ENCODE measurements at regions not wholly inside any gene's neighbourhood (a gene's known extent, or its start where the extent isn't known, plus 50 kb on each side); places are given as distances from the start of the nearest gene placed in this dataset.
"Not testable (repeated sequence)": the region's sequence is repeated elsewhere in the genome, so short reads cannot be mapped to it uniquely, and the experiment has no call there.

DNA sequence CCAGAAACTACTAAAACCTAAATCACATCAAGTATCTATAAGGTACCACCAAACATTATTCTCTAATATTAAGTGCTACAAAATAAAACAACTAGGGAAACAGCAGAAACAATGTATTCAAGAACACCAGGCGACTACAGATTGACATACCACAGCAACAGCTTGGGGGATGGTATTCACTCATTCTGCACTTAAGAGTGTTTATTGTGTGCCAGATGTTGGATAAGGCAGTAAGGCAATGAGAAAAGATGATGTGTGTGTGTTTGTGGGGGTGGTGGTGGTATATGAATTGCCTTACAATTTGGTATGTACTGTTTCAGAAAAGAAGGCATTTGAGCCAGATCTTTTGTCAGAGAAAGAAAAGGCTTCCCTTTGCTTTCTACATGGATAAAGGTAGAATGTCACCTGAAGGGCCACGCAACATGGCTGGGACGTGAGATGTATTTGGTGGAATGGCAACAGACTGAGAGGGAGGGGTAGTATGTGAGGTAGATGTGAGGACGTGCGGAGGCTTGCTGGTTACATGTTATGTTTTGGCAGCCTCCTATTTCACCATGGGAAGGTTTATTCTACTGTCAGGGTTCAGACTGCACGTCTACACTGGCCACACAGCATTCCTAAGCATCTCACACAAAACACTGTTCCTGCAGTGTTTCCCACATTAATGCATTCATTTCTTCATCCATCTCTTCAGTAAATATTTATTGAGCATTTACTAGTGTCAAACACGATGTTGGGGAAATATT lies 300.7 kb downstream of the KLF12 start:
- no peak for DNase-seq

DNA sequence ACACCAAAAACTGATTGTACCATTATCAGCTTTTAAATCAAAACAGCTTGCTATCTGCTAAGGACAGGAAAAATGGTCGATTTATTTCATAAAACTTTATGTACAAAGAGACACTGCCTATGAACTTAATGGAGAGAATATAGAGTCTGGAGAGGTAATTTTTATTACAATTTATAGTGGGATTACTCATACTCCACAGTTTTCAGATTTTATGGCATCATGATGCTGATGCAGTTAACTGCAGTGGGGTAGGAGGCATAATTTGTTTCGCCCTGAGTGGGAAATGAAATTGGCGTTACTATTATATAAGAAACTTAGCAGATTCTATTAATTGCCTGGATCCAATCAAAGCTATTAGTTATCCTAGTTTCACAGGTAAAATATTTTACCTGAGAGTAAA lies 301.4 kb downstream of the KLF12 start:
- no peak for DNase-seq

DNA sequence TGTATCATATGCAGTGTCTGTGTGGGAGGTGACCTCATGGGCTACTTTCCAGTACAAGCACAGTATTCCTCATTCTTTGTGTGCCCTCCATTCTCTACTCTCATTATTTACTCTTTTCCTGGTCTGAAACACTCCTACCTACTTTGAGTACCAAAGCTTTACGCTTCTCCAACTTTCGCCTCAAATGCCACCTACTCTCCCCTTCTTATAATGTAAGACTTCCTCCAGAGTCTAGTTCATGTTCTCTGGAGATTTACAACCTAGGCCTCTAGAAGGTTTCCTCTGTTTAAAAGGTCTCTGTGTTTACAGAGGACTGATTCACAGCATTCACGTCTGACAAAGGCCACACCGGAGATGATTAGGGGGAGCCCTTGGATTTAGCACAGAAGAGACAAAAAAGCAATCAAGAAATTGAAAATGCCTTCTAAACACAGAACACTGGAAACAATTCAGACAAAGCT lies 302.0 kb downstream of the KLF12 start:
- no peak for DNase-seq

DNA sequence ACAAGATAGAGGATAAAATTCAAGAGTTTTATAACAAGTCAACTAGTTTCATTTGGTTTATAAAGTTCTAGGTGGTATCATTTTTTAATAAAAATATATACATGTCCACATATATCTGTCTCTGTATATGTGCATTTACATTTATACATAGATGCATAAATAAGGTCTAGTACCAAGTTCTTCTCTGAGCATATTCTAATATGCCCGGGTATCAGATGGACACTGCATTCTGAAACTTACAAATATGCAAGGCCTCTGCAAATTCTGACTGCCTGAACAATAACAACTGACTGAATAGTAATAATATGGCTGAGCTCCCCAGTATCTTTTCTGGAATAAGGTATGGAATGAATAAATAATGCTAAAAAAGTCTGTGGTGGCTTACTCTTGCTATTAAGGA lies 304.8 kb downstream of the KLF12 start:
- DNase-seq = no peak

DNA sequence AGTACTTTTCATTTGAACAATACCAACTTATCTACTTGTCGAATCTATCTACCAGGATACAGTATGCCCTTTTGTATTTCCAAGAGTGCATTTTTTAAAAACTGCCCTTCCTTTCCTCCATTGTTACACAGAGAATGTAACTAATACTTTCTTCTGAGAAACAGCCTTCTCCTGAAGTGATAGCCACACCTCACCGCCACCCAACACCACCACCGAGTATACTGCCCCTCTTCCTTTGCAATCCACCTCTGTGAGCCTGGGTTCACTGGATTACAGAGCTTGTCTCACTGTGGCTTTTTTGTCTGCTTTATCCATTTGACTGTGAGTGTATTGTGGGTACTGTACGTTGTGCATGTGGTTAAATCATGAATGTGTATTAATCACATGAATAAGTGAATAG lies 305.4 kb downstream of the KLF12 start:
- no peak for DNase-seq

DNA sequence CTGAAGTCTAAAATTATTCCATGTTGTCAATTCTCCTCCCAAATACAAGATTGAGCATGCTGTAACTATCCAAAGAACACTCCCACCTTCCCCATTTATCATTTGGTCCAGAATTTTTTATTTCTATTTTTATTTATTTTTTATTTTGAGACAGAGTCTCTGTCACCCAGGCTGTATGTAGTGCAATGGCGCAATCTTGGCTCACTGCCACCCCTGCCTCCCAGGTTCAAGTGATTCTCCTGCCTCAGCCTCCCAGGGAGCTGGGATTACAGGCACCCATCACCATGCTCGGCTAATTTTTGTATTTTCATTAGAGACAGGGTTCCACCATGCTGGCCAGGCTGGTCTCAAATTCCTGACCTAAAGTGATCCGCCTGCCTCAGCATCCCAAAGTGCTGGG lies 306.8 kb downstream of the KLF12 start:
- no peak for DNase-seq

DNA sequence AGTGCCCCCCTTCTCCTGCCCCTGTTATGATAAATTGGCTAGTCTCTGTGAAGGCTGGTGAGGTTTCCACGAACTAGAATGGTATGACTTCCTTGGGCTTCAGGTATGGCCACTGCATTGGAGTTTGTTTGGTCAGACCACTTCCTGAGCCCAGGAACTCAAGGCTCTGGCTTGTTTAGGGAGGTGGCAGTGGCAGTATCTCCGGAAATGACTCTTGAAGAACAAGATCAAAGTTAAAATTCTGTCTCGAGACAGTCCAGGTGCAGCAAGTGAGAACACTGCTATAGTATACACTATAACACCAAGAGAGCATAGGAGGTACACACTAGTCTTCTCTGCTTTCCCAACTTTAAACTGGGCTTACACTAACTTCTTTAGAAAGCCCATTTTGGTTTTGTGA lies 309.1 kb downstream of the KLF12 start:
- no peak for DNase-seq

DNA sequence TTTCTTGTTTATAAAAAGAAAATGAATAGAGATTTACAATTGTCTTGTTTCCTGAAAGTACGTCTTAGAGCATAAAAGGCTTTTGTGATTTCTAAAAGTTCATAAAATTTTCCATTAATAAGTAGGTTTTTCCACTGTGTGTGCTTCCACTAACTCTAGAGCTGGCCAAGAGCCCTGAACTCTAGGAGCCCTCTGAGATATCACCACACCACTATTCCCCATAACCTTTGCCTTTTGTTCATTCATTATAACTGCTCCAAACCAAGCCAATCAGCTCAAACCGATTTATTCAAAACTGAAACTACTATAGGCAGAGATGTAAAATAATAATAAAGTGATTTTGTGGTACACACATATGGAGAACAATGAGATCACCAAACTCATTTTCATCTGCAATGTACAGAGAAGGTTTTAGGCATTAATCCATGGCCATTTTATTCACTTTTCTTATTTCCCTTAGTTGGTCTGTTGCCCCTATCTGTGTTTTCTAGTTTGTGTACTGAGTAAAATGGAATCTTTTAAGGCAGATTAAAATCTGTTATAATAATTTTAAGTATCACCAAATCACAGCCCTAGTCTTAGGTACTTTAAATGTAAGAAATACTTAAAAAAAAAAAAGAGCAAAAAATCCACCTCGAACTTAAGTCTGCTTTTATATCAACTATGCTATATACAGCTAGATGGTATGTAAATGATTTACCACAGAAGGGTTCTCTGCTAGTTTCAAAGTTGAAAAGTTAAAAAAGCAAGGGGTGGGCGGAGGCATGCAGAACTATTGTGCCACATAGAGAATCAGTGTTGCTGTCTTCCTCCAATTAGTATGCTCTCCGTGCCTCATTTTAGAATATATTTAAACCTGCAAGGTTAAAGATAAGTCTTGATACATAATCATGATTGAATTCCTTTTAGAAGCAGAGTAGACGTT lies 311.3 kb downstream of the KLF12 start:
- DNase-seq = no peak

DNA sequence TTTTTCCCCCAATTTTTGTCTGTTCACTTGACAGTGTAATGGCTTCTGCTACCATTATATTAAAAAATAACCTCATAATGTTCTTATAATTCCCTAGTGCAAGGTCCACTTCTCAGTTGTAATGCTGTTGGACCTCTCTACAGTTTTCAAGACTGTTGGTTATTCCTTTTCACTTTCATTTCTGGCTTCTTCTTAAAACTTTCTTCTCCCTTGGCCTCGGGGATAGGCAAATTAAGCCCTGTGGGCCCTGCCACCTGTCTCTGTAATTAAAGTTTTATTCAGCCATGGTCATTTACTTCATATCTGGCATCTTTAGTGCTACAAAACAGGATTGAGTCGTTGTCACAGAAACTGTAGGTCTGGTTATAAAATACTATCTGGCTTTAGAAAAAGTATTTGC lies 313.5 kb downstream of the KLF12 start:
- no peak for DNase-seq

DNA sequence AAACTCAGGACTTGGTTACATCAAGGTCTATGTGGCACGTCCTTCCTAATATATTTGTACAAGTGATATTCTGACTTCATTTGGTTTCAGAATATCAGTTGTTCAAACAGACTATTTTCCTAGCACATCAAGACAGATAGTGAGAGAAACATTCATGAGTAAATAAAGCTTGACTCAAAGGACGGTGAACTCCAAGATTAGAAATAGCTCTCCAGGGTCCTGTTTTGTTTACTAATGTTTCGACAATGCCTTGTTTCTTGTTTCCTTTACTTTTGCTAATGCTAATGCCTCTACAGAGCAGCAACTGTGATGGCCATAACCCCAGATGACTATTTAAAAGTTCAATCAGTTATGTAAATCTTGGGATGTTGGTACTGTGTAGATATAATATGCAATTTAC lies 313.9 kb downstream of the KLF12 start:
- no peak for DNase-seq

DNA sequence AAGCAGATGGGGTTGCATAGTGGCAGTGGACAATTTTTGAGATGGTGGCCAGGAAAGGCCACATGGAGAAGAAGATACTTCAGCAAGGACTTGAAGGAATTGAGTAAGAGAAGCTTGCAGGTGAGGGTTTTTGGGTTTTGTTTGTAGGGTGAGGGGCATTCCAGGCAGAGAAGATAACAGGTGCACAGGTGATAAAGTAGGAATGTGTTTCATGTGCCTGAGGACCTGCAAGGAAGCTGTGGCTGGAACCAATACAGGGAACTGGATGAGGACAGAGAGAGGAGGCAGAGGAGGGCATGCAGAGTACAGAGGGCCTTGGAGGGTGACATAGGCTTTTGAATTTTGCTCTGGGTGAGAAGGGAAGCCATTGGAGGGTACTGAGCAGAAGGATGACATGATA lies 314.5 kb downstream of the KLF12 start:
- DNase-seq = no peak

DNA sequence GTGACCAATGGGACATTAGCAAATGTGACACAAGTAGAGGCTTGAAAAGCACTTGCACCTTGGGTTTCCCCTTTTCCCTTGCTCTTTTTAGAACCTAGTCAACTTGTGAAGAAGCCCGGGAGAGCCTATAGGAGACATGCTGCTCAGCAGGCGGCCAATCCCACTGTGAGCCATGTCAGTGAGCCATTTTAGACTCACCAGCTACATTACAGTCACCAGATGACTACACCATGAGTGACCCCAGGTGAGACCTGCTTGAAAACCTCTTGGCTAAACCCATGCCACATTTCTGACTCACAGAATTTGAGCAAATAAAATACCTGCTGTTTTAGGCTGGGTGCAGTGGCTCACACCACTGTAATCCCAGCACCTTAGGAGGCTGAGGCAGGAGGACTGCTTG lies 317.5 kb downstream of the KLF12 start:
- no peak for DNase-seq

DNA sequence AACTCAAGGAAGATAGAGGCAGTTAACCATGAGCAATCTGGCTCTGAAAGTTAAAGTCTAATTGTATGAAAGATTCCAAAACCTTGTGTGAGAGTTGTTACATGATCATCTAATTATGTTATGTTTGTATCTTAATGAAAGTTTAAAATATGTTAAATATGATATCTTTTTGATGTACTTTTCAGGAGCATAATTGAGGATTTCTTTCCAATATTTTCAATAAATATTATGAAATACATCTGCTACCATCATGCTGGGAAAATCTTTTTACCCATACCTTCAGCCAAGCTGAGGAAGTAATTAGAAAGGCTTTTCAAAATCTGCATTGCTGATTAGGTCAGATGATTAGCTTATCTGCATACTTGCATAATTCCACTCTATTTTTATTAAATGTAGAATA lies 318.4 kb downstream of the KLF12 start:
- DNase-seq = no peak

DNA sequence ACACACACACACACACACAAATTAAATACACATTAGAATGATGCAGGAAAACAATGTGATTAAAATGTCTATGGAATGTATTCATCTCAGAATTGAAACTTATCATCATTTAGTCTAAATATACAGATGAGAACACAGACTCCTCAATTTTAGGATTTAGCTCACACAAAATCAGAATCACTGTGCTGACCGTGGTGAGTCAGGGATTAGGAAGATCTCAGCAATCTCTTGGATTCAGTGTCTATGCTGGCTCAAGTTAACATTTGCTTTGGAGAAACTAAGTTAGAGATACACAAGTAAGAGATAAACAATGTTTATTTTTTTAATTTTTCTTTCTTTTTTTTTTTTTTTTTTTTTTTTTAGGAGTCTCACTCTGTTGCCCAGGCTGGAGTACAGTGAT lies 323.6 kb downstream of the KLF12 start:
- DNase-seq = no peak

DNA sequence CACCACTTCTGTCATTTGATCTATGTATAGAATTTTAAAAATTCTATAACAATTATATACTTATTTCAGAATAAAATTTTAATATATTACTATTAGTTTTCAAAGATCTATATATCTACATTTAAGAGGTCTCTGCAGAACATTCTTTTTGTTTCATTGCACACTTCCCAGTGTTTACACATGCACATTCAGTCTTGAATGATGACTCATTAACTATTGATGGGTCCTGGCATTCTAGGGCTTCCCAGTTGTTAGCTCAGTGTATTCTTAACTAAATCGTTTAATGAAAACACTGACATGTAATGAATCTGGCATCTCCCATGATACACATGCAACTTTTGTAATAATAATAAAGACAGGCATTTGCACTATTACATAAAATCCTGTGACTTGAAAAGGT lies 324.6 kb downstream of the KLF12 start:
- no peak for DNase-seq

DNA sequence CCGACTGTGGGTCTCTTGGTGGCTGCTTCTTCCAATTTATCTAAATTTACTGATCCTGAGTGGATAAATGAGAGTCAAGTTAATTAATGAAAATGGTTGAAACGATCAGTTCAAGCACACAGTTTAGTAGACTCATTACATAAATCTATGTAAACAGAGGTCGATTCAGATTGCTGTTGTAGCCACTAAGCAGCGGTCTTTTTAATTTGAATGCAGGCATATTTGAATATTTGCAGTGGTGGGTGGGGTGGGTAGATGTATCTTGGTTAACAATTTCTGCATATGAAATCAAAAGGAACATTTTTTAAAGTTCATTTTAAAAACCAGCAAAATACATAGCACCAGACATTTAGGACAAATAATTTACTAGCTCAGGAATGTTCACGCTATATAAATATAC lies 325.9 kb downstream of the KLF12 start:
- DNase-seq = no peak

DNA sequence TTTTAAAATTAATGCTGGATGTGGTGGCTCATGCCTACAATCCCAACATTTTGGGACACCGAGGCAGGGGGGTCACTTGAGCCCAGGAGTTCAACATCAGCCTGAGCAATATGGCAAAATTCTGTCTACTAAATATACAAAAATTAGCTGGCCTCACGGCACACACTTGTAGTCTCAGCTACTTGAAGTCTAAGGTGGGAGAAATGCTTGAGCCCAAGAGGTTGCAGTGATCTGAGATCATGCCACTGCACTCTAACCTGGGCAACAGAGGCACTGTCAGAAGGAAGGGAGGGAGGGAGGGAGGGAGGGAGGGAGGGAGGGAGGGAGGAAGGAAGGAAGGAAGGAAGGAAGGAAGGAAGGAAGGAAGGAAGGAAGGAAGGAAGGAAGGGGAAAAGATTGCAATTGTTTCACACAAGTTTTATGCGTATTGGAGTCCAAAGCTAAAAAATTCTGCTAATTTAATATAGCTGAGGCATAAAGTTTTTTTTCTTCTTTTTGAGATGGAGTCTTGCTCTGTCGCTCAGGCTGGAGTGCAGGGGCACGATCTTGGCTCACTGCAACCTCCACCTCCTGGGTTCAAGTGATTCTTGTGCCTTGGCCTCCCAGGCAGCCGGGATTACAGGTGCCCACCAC lies 328.8 kb downstream of the KLF12 start:
- not testable (repeated sequence) for DNase-seq

DNA sequence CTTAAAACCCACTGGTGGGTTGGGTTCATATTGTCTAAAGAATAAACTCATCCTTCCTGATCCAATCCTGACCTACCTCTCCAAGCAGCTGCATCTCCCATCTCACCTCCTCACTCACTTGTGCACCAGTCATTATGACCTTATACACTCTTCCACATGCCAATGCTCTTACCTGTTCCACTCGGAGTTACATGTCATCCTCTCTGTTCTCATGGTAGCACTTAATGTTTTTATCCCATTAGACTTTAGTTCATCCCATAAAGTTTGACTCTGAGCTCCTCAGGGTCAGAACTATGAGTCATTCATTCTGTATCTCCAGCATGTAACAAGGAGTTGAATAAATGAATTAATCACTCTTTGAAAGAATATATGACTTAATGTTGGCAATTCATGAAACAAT lies 330.2 kb downstream of the KLF12 start:
- no peak for DNase-seq

DNA sequence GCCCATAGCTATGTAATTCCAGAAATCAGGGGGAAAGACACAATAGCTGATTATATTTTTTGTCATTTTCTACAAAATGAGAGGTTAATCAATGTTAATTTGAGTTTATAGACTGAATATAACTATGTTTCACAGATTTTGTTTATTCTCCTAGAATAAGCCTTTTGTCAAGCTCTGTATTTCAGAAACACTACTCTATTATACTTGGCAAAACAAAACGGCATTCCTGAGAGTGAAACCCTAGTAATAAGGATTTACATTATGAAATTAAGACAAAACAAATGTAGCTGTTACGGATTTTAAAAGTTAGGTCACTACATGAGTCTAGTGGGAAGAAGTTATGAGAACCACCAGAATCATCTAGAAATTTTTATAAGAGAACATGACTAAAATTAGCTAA lies 334.2 kb downstream of the KLF12 start:
- no peak for DNase-seq

DNA sequence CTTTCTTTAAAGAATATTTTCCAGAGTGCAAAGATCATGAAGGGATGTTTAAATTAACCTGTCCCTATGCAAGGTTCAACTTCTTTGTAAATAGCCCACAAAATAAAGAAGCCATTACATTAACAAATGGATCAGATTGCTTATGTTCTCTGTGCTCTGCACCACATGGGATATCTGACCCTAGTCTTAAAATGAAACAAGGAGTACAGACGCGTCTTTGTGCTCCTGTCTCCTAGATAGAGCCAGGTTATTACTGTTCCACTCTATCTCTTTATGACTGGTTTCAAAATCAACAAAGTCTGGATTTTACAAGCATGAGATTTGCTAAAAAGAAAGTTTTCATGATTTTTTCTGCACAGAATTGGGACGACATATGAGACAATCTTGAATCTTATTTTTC lies 339.4 kb downstream of the KLF12 start:
- no peak for DNase-seq

DNA sequence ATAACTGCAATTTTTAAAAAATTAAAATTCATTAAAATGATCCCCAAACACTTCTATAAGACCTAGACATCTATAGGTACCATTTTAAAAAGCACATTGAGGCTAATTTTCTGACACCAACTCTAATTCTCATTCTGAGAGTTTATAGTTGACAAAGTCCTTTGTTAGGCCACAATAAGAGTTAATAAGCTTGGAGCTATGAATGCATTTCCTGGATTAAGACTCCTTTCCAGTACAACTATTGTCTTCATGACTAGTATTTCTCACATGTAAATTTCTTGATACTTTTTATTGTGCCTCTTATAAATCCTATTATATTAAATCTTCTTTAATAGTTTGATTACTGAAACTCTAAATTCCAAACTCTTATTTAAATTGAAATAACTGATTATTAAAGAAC lies 340.8 kb downstream of the KLF12 start:
- DNase-seq = no peak

DNA sequence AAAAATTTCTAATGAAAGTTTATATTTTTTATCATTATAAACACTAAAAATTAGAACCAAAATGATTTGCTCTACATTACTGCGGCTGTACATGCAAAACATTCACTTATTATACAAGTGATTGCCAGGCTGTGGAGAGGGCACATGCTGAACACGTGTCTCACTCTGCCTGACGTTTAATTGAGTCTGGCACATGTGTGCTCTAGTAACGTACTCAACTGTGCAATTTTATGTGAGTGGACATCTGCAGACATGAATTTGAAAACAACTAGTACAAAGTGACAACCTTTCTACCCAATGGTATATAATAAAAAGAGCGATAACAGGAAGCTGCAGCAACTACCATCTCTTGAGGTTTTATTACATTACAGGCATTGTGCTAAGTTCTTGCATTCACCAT lies 341.4 kb downstream of the KLF12 start:
- no peak for DNase-seq
